ENCODE measurements at regions not wholly inside any gene's neighbourhood (a gene's known extent, or its start where the extent isn't known, plus 50 kb on each side); places are given as distances from the start of the nearest gene placed in this dataset.

DNA sequence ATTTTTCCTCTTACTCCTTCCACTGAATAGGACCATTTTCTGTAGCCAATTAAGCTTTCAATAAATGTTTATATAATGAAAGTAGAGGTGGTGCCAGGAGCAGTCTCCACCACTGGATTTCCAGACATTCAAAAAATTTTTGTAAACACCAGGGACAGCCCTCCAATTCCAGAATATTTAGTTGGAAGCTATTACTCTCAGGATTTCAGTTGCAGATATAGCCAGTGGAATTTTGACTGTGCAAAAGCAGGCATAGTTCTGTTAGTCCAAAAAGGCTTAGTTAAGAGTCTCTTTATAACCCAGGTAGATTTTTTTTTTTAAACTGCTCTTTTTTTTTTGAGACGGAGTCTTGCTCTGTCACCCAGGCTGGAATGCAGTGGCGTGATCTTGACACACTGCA, 138.1 kb upstream of the DMRT1 start:
- no peak for DNase-seq (ENCODE audit: low read depth, low spot score)
- H3K4me3 ChIP-seq (ENCODE audit: low read depth, low read length): no peak overlapping the region
- ChIA-PET POLR2A (interaction anchor here (0.6 to 0.9 kb wide), 2 partner anchors 9 to 18 kb away, joined by 3 read pairs; no protein-coding TSS in a partner anchor), CTCF (interaction anchor here (0.8 to 2.8 kb wide), 4 partner anchors 9 to 36 kb away, joined by 3 to 8 read pairs (median 4); no protein-coding TSS in a partner anchor)
- TF ChIP-seq, protein P1, sequence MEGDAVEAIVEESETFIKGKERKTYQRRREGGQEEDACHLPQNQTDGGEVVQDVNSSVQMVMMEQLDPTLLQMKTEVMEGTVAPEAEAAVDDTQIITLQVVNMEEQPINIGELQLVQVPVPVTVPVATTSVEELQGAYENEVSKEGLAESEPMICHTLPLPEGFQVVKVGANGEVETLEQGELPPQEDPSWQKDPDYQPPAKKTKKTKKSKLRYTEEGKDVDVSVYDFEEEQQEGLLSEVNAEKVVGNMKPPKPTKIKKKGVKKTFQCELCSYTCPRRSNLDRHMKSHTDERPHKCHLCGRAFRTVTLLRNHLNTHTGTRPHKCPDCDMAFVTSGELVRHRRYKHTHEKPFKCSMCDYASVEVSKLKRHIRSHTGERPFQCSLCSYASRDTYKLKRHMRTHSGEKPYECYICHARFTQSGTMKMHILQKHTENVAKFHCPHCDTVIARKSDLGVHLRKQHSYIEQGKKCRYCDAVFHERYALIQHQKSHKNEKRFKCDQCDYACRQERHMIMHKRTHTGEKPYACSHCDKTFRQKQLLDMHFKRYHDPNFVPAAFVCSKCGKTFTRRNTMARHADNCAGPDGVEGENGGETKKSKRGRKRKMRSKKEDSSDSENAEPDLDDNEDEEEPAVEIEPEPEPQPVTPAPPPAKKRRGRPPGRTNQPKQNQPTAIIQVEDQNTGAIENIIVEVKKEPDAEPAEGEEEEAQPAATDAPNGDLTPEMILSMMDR (IDR thresholded peaks at IDR 0.05; ENCODE audit: insufficient read depth, low read length, missing control alignments): no peak

DNA sequence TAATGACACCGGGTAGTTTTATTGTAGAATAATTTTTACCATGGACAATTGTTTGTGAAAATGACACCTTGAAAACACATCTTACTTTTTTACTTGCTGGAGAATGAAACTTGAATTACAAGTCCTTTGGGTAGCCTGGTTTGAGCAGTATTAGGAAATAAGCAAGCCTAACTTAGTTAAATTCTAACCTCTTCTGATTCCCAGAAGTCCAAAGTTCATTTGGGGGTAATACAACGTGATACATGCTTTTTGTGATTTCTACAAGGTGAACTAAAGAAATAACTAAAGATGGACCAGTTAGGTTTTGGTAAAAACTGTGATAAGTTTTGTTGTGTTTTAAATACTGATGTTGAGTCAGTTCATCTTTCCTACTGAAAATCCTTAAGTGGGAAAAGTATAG, 135.4 kb upstream of the DMRT1 start:
- H3K4me3 ChIP-seq (ENCODE audit: low read depth, low read length): no peak overlapping the region
- ChIA-PET CTCF (interaction anchor here (2.6 kb wide), 1 partner anchor 9 kb away, joined by 11 read pairs; no protein-coding TSS in a partner anchor), POLR2A (interaction anchor here (1.2 to 1.9 kb wide), 3 partner anchors 12 to 44 kb away, joined by 4 to 11 read pairs (median 4); no protein-coding TSS in a partner anchor)
- TF ChIP-seq, protein P1 (IDR thresholded peaks at IDR 0.05; ENCODE audit: insufficient read depth, low read length, missing control alignments): no peak
- no peak for DNase-seq (ENCODE audit: low read depth, low spot score)

DNA sequence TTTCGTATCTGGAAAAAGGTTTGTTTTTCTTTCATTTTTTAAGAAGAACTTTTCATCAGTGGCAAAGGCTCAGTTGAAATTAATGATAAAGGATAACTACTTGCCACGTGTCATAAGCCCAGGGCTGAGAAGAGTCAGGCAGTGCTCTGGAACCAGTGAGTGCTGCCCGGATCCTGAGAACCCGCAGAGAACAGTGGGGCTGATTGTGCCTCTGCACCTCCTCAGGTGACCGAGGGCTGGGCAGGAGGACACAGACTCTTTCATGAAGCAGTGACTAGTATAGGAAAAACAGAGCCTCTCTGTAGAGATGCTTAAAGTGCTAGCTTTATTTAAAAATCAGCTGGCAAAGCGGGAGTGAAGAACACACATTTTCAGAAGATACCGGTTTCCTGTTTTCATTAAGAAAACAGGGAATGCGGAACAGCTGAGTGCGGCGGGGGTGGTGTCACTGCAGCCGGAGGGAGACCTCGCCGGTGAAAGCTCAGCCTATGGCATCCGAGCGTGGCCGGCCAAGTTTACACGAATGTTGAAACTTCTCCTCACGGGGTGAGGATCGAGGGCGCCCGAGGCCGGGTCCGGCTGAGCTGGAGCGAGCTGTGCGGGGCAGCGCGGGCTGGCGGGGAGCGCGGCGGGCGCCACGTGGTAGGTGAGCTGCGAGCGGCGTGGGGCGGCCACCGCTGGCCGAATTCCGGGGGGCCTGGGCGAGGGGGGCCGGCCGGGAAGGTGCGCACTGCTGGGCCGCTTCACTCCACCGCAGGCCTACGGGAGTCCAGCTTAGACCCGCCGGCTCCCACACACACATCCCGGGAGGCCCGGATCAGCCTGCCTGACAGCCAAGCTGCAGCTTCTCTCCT, 134.7 kb upstream of the DMRT1 start:
- DNase-seq (ENCODE audit: low read depth, low spot score): no peak
- H3K4me3 ChIP-seq (ENCODE audit: low read depth, low read length): peak overlapping the region; percentile 59
- POLR2A ChIA-PET: interaction anchor here (0.6 to 2.2 kb wide), 8 partner anchors 10 to 52 kb away, joined by 3 to 11 read pairs (median 4); no protein-coding TSS in a partner anchor
- TF ChIP-seq, protein P1 (IDR thresholded peaks at IDR 0.05; ENCODE audit: insufficient read depth, low read length, missing control alignments): no peak
- CTCF ChIA-PET: interaction anchor here (0.7 to 2.6 kb wide), 6 partner anchors 9 to 94 kb away, joined by 3 to 11 read pairs (median 4); no protein-coding TSS in a partner anchor

DNA sequence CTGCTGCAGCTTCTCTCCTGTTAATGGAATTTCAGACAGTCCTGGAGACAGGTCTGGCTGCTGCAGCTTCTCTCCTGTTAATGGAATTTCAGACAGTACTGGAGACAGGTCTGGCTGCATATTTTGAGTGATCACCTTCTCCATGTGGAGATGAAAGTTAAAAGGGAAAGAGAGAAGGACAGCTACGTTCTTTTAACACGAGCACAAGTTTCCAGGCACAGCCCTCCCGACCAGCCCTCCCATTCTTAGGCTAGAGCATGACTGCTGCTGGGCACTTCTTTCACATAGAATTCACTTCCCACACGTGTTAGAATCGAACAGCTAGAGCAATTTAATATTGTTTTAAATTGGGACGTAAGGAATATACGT, 133.3 kb upstream of the DMRT1 start:
- peak overlapping the region; percentile 46 for H3K4me3 ChIP-seq (ENCODE audit: low read depth, low read length)
- DNase-seq (ENCODE audit: low read depth, low spot score): no peak
- ChIA-PET CTCF (interaction anchor here (0.9 to 2.6 kb wide), 2 partner anchors 11 to 27 kb away, joined by 3 to 11 read pairs; no protein-coding TSS in a partner anchor), POLR2A (interaction anchor here (1.9 to 2.2 kb wide), 2 partner anchors 8 to 15 kb away, joined by 8 to 11 read pairs; no protein-coding TSS in a partner anchor)
- TF ChIP-seq, protein P1 (IDR thresholded peaks at IDR 0.05; ENCODE audit: insufficient read depth, low read length, missing control alignments): no peak

DNA sequence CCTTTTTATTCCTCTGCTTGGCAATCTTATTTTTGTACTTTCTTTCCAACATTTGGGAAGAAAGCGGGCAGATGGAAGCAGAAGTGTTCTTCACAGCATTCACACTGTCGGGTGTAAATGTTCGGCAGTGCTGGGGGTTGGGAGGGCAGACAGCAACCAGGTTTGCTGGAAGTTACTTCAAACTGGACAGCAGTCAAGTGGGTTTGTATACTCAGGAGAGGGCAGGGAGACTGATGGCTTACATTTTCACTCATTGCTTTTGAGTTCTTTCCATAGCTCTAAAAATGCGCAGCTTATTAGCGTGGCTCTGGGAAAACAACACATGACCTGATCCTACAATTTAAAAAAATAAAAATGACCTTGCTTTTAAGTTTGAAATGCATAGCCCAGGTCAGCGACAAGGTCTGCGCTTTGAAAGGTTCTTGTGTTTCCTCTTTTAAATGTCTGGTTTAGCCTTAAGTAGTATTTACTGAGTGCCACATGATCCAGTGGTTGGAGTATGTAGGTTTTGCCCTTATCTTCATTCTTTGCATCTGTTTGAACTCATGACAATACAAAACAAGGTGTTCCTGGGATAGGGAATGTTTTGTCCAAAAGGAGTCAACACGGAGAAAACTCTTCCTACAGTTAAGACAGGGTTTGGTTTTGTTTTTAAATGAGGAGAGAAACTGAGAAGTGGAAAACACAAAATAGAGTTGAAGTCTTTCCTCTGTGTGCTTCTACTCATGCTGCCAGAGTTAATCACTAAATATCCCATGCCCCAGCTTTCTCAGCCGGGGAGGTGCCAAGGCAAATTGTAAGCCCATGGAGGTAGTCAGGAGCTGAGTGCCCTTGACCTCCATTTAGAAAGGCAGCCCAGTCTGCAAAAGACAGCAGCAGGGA, 132.7 kb upstream of the DMRT1 start:
- TF ChIP-seq, protein P1 (IDR thresholded peaks at IDR 0.05; ENCODE audit: insufficient read depth, low read length, missing control alignments): no peak
- CTCF ChIA-PET: interaction anchor here (0.9 to 2.6 kb wide), 2 partner anchors 12 to 27 kb away, joined by 3 to 11 read pairs; no protein-coding TSS in a partner anchor
- DNase-seq (ENCODE audit: low read depth, low spot score): no peak
- H3K4me3 ChIP-seq (ENCODE audit: low read depth, low read length): peak overlapping the region; percentile 46
- POLR2A ChIA-PET: interaction anchor here (2.2 kb wide), 1 partner anchor 8 kb away, joined by 8 read pairs; no protein-coding TSS in a partner anchor
